HG03442 (cell line): ENCODE measurements at regions not wholly inside any gene's neighbourhood (a gene's known extent, or its start where the extent isn't known, plus 50 kb on each side); places are given as distances from the start of the nearest gene placed in this dataset.

Experiments used
- ATAC-seq: cut with Tn5 transposase; IDR thresholded peaks from one replicate; pipeline ENCODE4 v1.9.1; 2021; ENCODE audit warnings: mild to moderate bottlenecking, moderate library complexity; ENCODE audit not compliant: unreplicated experiment

GRCh38 chr11:113584371-113584770, 109.2 kb upstream of the DRD2 start:
- no peak for ATAC-seq

DNA sequence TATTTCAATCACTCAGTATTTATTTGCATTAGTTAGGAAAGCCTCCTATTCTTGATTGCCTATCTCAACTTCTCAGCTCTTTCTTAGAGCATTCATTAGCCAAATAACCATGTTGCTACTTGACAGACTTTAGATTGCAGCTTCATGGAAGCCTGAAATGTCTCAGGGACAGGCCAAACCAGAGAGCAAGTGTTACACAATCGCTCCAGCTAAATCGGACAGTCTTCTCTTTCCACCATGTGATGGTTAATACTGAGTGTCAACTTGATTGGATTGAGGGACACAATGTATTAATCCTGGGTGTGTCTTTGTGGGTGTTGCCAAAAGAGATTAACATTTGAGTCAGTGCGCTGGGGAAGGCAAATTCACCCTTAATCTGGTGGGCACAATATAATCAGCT, 106.5 kb upstream of the DRD2 start:
- ATAC-seq, result no peak

DNA sequence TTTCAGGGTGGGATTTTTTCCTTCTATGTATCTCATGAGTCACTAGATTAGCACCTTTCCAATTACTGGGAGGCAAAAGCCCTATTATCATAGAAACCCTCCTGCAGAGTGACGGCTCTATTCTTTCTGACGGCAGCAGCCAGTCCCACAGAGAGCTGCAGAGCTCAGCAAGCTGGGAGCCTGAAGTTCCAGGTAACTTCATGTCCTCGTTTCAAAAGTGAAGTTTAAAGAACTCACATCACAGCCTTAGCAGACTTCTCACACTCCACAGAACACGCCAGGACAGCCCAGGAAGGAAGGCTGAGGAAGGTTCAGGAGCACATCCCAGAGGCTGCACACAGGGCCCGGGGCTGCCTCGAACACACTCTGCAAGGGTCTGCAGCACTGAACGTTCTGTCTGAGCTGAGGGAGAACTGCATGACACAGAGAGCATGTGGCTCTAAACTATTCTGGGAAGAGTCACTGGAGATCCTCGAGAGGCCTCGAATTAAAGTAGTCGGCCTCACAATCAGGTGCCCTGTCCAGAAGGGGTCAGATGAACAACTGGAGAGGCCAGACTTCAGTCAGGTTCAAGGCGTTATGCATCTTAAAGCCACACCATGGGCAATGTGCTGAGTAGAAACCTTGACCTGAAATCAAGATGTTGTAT, 104.2 kb upstream of the DRD2 start:
- no peak for ATAC-seq

DNA sequence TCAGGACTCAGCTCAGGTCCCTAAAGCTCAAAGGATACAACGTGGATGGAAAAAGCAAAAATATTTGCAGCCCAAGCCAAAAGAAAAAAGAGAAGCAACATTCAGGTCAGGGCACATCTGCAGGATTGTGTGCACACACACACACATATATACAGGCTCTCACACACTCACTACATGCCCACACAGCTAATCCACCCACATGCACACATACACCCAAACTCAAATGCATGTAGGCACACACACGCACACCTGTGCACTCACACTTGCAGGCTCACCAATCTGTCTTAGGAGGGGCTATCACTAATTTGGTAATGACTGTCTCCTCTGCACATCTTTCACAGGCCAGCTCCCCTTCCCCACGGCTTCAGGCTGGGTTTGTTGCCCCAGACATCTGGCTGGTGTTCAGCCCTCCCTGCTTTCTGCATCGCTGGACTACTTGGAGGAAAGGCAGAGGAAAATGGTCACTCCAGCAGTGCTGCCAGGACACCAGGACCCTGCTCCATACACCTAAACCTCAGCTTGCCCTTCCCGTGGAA, 103.6 kb upstream of the DRD2 start:
- no peak for ATAC-seq

GRCh38 chr11:113578033-113578380, 102.8 kb upstream of the DRD2 start:
- ATAC-seq, result no peak

- ATAC-seq, result no peak
Measured at GRCh38 chr11:113577356-113578032, 102.3 kb upstream of the DRD2 start.

- ATAC-seq, result no peak
Measured at GRCh38 chr11:113574586-113574985, 99.4 kb upstream of the DRD2 start.

DNA sequence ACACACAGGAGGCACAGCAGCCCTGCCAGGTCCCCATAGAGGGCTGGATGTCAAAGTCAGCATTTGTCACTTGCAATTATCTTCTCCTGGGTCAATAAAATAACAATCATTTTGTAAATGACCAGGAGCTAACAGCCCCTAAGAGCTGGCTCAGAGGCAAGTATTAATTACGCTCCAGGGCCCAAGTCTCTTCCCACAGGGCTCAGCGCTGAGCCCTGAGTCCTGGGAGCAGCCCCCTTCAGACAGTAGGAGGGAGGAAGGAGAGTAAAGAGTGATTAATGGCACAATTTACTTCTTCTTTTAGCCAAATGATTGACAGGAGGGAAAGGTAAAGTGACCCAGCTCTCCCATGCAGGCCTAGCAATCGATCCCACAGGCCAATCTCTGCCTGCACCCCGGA, 99.0 kb upstream of the DRD2 start:
- ATAC-seq, result no peak

- no peak for ATAC-seq
Measured at GRCh38 chr11:113572136-113572735, 97.0 kb upstream of the DRD2 start.

GRCh38 chr11:113571531-113571930, 96.3 kb upstream of the DRD2 start:
- ATAC-seq, result no peak

- no peak for ATAC-seq
Measured at GRCh38 chr11:113570906-113571305, 95.7 kb upstream of the DRD2 start.

DNA sequence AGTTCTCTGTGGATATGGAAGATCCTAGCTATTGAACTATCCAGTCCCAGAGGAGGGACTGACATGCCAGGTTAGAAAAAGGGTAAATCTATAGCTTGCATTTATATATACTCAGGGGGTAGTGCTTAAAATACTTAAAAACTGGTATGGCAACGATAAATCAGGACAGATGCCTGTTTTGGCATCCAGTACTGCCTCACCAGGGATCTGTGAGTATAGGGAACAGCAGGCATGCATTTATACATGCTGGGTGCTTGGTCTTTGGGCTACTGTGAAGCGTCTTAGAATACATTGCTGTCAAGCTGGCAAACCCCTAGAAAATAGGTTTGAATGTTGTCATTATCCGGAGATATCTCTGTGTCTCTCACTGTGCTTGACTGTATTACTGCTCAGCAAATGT, 94.2 kb upstream of the DRD2 start:
- no peak for ATAC-seq

DNA sequence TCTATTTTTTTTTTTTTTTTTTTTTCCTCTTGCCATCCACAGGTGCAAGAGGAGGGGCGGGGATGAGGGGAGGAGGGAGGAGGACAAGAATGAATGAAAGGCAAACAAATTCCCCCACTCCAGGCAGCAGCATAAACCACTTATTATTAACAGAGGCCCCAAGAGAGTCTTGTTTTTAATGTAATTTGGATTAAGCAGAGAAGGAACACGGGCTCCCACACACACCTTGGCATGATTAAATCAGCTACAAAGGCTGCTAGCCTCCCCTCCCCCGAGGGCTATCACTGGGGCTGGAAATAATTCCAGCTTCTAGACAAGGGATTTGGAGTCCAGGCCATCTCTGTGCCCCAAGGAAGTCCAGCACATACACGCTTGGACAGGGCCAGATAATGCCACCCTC, 93.4 kb upstream of the DRD2 start:
- ATAC-seq, result no peak

DNA sequence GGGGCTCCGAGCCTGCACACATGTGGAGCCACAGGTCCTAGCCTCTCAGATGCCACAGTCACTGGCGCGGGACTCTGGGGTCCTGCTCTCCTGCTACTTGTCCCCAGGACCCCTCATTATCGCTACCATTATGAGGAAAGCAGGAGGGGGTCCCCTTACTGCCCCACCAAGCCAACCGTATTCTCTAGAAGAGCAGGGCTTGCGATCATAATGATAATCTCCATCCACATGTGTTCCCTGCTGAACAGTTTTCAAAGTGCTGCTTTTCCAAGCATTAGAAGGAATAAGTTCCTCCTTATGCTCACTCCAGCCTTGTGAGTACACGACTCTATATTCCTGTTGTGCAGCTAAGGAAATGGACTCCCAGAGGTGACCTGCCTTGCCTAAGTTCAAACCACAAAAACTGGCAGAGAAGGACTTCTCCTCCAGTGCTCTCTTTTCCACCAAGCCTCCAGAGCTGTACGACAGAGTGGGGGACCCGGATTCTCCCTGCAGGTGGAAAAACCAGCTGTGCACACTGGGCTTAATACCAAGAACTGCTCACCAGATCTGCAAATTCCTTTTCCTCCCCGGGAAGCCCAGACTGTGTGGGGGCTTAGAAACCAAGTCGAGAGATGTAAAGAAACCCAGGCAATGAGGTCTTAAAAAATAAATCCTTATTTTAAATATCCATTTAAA, 92.8 kb upstream of the DRD2 start:
- ATAC-seq, result no peak

GRCh38 chr11:113567097-113567496, 91.9 kb upstream of the DRD2 start:
- ATAC-seq, result no peak

DNA sequence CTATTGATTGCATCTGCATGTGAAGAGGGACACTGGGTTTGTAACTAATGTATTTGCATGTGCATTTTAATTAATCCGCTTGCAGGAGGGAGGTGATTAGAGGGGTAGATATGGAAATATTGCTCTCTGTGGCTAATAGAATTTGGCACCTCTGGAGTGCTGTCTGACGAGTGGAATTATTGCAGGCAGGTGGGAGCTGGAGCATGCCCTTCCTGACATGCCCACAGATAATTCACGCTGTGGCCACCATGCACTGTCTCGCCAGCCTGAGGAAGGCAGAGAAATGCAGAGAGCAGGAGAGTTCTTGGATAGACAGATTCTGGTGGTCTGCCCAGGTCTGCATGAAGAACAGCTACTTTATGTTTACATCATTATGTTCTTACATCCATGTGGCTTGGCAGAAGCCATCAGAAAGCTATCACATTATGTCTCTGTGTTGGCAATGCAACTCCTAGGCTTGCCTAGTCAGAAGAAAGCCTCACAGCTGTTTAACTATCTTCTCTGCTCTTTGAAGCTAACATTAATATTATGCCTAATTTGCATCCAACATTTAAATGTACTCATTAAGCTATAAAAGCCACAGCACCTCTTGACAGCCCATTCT, 89.4 kb upstream of the DRD2 start:
- ATAC-seq, result no peak

DNA sequence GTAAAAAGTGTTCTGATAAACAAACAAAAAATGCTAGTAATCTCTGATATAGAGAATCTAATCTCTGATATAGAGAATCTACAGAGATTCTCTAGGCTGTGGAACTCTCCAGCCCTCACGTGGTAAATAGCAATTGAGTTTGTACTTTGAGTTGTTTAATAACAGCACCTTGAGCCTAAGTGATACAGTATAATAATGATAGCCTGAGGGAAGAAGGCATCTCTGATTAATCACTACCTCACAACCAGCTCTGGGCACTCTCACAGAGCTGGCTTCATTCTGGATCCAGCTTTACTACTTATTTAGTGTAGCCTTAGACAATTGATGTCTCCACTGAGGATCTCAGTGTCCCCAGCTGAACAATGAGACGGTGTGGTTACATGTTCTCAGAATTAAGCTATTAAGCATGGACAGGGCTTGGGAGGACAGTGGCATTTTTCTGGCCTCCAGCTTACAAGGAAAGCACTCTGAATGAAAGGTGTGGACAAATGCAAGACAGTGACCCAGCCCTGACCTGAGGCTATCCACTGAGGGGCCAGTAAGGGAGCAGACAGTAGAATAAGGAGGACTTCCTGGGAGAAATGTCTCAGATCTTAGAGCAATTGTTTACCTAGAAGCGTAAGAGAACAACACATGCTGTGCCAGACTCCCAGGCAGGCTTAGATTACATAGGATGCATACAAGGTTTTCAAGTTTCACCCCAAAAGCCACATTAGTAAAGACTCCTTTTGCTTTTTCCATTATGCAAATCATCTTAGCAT, 88.7 kb upstream of the DRD2 start:
- no peak for ATAC-seq

- no peak for ATAC-seq
Measured at GRCh38 chr11:113562981-113563461, 87.8 kb upstream of the DRD2 start.

- ATAC-seq, result no peak
Measured at GRCh38 chr11:113562576-113562975, 87.4 kb upstream of the DRD2 start.

- no peak for ATAC-seq
Measured at GRCh38 chr11:113557926-113558325, 82.7 kb upstream of the DRD2 start.
